OCI-LY3 (cell line): ENCODE measurements at regions not wholly inside any gene's neighbourhood (a gene's known extent, or its start where the extent isn't known, plus 50 kb on each side); places are given as distances from the start of the nearest gene placed in this dataset.

Experiments
- CTCF ChIP-seq: fragments of 200-600, 300-600 bp; sonication (generic); IDR thresholded peaks from 2 replicates; pipeline ENCODE4 v1.5.1; 2014; ENCODE audit warnings: antibody characterized with exemption, low read length, low read depth
- EZH2phosphoT487 ChIP-seq: fragments of 200-600 bp; shearing (Covaris generic); IDR thresholded peaks from 2 replicates; pipeline ENCODE4 v1.6.1; 2018; ENCODE audit warnings: antibody characterized with exemption, mixed run types, low read depth

GRCh38 chr15:85313339-85313738 is 67.1 kb upstream of the AKAP13 start:
- TF ChIP-seq CTCF (no peak), EZH2phosphoT487 (no peak)
